Lower leg skin (tissue), 3 donors: ENCODE measurements at regions not wholly inside any gene's neighbourhood (a gene's known extent, or its start where the extent isn't known, plus 50 kb on each side); places are given as distances from the start of the nearest gene placed in this dataset.

Experiments
- CTCF ChIP-seq, 3 donors: fragments of 450-650 bp; IDR thresholded peaks; one replicate each; pipeline ENCODE4 v1.5.1; 2016; ENCODE audit warnings: antibody characterized with exemption in 3 of 3, mild to moderate bottlenecking in 3 of 3, moderate library complexity in 2 of 3
- POLR2A ChIP-seq, 2 donors: fragments of 450-650 bp; IDR thresholded peaks; one replicate each; pipeline ENCODE4 v1.6.1; 2016 to 2017; ENCODE audit warnings: antibody characterized with exemption in 2 of 2, mild to moderate bottlenecking in 1 of 2, moderate library complexity in 1 of 2

GRCh38 chr2:37481244-37481643 is 136.8 kb downstream of the QPCT start:
- no peak for TF ChIP-seq CTCF (IDR thresholded peaks at IDR 0.05)
- no peak for TF ChIP-seq POLR2A (IDR thresholded peaks at IDR 0.05)
